ENCODE measurements at regions not wholly inside any gene's neighbourhood (a gene's known extent, or its start where the extent isn't known, plus 50 kb on each side); places are given as distances from the start of the nearest gene placed in this dataset.

DNA sequence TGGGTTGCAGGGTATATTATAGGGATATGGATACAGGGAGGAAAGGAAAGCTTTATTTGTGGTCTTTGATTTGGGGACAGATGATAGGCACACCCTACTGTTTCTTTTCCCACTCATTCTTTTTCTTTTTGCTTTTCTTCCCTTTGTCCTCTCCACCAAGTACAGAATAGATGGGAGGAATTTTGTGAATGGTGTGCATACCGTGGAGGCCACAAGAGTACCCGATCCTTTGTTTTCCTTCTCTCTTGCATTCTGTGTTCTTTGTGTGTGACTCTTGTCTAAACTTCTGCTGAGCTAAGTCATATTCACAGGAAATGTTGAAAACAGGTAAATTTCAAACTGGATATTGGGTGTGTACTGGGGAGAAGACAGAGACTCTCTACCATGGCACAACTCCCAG is 321.4 kb upstream of the SLC8A1 start:
- no peak overlapping the region for H3K4me3 ChIP-seq (ENCODE audit: low read depth, low read length, poor library complexity, severe bottlenecking)
- no TSS peak for BruUV-seq (replicated peaks)
- H3K27ac ChIP-seq (ENCODE audit: low read depth, low read length, poor library complexity, severe bottlenecking), result no peak overlapping the region
- POLR2A ChIA-PET, result interaction anchor here (0.6 kb wide), 1 partner anchor 863 kb away, joined by 3 read pairs; no protein-coding TSS in a partner anchor
- H3K9me3 ChIP-seq (ENCODE audit: low read length), result no peaks in the 10 kb centered on the region
- DNase-seq (ENCODE audit: low spot score), result no peak
- no peaks in the 10 kb centered on the region for H3K4me1 ChIP-seq (ENCODE audit: insufficient read depth, low read length, poor library complexity, severe bottlenecking)
- no peak overlapping the region for H2AFZ ChIP-seq (ENCODE audit: low read length)
- TF ChIP-seq, protein P1, sequence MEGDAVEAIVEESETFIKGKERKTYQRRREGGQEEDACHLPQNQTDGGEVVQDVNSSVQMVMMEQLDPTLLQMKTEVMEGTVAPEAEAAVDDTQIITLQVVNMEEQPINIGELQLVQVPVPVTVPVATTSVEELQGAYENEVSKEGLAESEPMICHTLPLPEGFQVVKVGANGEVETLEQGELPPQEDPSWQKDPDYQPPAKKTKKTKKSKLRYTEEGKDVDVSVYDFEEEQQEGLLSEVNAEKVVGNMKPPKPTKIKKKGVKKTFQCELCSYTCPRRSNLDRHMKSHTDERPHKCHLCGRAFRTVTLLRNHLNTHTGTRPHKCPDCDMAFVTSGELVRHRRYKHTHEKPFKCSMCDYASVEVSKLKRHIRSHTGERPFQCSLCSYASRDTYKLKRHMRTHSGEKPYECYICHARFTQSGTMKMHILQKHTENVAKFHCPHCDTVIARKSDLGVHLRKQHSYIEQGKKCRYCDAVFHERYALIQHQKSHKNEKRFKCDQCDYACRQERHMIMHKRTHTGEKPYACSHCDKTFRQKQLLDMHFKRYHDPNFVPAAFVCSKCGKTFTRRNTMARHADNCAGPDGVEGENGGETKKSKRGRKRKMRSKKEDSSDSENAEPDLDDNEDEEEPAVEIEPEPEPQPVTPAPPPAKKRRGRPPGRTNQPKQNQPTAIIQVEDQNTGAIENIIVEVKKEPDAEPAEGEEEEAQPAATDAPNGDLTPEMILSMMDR (conservative IDR thresholded peaks at IDR 0.05; ENCODE audit: low read length), result no peak
- TF ChIP-seq EZH2phosphoT487 (IDR thresholded peaks at IDR 0.05; ENCODE audit: borderline replicate concordance, low read depth, low read length), result no peak
- no peak overlapping the region for H3K4me2 ChIP-seq (ENCODE audit: low read length)
- H3K79me2 ChIP-seq (ENCODE audit: insufficient read depth, low read depth, low read length), result no peaks in the 10 kb centered on the region
- intact Hi-C loops (cut with micrococcal nuclease; ENCODE audit: unreplicated experiment), result no loop called here
- H3K36me3 ChIP-seq (ENCODE audit: insufficient read depth, low read length), result no peaks in the 10 kb centered on the region
- CTCF ChIA-PET (ENCODE audit: unreplicated experiment), result no interaction called here
- no peaks in the 10 kb centered on the region for H3K9me2 ChIP-seq (ENCODE audit: insufficient read depth, low read length)
- no peaks in the 10 kb centered on the region for H4K20me1 ChIP-seq (ENCODE audit: insufficient read depth, low read length)

DNA sequence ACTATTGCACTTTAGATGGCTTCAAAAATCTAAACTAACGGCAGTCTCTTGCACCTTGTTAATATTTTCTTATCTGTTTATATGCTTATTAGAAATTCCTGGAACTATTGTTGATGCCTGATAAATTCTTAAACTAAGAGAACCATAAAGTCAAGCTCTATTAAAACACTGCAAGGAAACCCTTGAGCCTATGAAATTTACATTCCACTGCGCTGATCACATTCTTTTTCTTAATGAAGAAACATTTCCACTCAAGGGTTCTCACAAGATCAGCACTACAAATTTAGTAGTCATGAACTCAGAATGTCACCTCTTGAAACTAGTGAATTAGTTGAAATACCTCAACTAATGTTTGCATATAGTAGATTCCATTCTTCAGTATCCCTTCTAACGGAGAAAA is 331.8 kb upstream of the SLC8A1 start:
- Histone ChIP-seq H2AFZ (ENCODE audit: low read length) (no peak overlapping the region), H3K4me2 (ENCODE audit: low read length) (no peak overlapping the region), H3K27ac (ENCODE audit: low read depth, low read length, poor library complexity, severe bottlenecking) (no peak overlapping the region), H3K9me2 (ENCODE audit: insufficient read depth, low read length) (no peaks in the 10 kb centered on the region), H3K36me3 (ENCODE audit: insufficient read depth, low read length) (no peaks in the 10 kb centered on the region), H3K4me1 (ENCODE audit: insufficient read depth, low read length, poor library complexity, severe bottlenecking) (no peaks in the 10 kb centered on the region), H3K9me3 (ENCODE audit: low read length) (no peaks in the 10 kb centered on the region), H3K79me2 (ENCODE audit: insufficient read depth, low read depth, low read length) (no peaks in the 10 kb centered on the region), H4K20me1 (ENCODE audit: insufficient read depth, low read length) (no peaks in the 10 kb centered on the region), H3K4me3 (ENCODE audit: low read depth, low read length, poor library complexity, severe bottlenecking) (no peak overlapping the region)
- intact Hi-C loops (cut with micrococcal nuclease; ENCODE audit: unreplicated experiment), result no loop called here
- ChIA-PET POLR2A (no interaction called here), CTCF (ENCODE audit: unreplicated experiment) (no interaction called here)
- TF ChIP-seq, protein P1 (conservative IDR thresholded peaks at IDR 0.05; ENCODE audit: low read length), result no peak
- TF ChIP-seq EZH2phosphoT487 (IDR thresholded peaks at IDR 0.05; ENCODE audit: borderline replicate concordance, low read depth, low read length), result no peak
- DNase-seq (ENCODE audit: low spot score), result no peak
- BruUV-seq (replicated peaks), result no TSS peak

DNA sequence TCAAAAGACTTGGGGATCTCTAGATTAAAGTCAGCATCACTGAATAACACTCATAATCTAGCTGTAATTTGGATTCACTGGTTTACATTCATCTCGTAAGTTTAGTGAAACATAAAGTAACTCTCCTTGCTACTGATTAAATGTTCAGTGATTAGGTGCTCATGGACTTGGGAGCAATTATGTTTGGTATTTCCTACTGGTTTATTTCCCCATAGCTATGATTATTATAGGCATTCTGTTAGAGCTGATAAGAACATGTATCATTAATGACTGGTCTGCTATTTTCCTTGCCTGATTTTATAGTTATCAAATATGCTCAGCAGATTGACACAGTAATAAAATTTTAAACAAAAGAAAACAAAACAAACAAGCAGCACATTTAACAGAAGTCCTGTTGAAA is 334.7 kb upstream of the SLC8A1 start:
- DNase-seq (ENCODE audit: low spot score), result no peak
- intact Hi-C loops (cut with micrococcal nuclease; ENCODE audit: unreplicated experiment), result no loop called here
- no peaks in the 10 kb centered on the region for H3K79me2 ChIP-seq (ENCODE audit: insufficient read depth, low read depth, low read length)
- H3K4me1 ChIP-seq (ENCODE audit: insufficient read depth, low read length, poor library complexity, severe bottlenecking), result no peaks in the 10 kb centered on the region
- ChIA-PET CTCF (ENCODE audit: unreplicated experiment) (no interaction called here), POLR2A (interaction anchor here (0.6 kb wide), 1 partner anchor 9 kb away, joined by 3 read pairs; no protein-coding TSS in a partner anchor)
- no peaks in the 10 kb centered on the region for H3K9me2 ChIP-seq (ENCODE audit: insufficient read depth, low read length)
- BruUV-seq (replicated peaks), result no TSS peak
- no peak overlapping the region for H3K4me2 ChIP-seq (ENCODE audit: low read length)
- H4K20me1 ChIP-seq (ENCODE audit: insufficient read depth, low read length), result no peaks in the 10 kb centered on the region
- no peak overlapping the region for H3K4me3 ChIP-seq (ENCODE audit: low read depth, low read length, poor library complexity, severe bottlenecking)
- no peaks in the 10 kb centered on the region for H3K9me3 ChIP-seq (ENCODE audit: low read length)
- no peaks in the 10 kb centered on the region for H3K36me3 ChIP-seq (ENCODE audit: insufficient read depth, low read length)
- H3K27ac ChIP-seq (ENCODE audit: low read depth, low read length, poor library complexity, severe bottlenecking), result no peak overlapping the region
- no peak for TF ChIP-seq EZH2phosphoT487 (IDR thresholded peaks at IDR 0.05; ENCODE audit: borderline replicate concordance, low read depth, low read length)
- TF ChIP-seq, protein P1 (conservative IDR thresholded peaks at IDR 0.05; ENCODE audit: low read length), result no peak
- H2AFZ ChIP-seq (ENCODE audit: low read length), result no peak overlapping the region
